Vagina (tissue), 2 donors: ENCODE measurements at regions not wholly inside any gene's neighbourhood (a gene's known extent, or its start where the extent isn't known, plus 50 kb on each side); places are given as distances from the start of the nearest gene placed in this dataset.

Experiments
- CTCF ChIP-seq, 3 experiments: fragments of 450-650 bp in 2 of 3; fragments of 200-600 bp in 1 of 3; sonication (generic) in 1 of 3; IDR thresholded peaks; one replicate each; pipeline ENCODE4 v1.5.1; 2017 to 2019; ENCODE audit warnings: antibody characterized with exemption in 3 of 3, mild to moderate bottlenecking in 2 of 3, moderate library complexity in 2 of 3
- POLR2A ChIP-seq, 2 donors: fragments of 450-650 bp; IDR thresholded peaks; one replicate each; pipeline ENCODE4 v1.6.1; 2017; ENCODE audit warnings: antibody characterized with exemption in 2 of 2, mild to moderate bottlenecking in 2 of 2, moderate library complexity in 2 of 2

- TF ChIP-seq POLR2A (IDR thresholded peaks at IDR 0.05) (no peak), CTCF (IDR thresholded peaks at IDR 0.05) (no peak)
Observed at GRCh38 chr14:51574009-51574408, 77.7 kb upstream of the FRMD6 start.
